ENCODE measurements at regions not wholly inside any gene's neighbourhood (a gene's known extent, or its start where the extent isn't known, plus 50 kb on each side); places are given as distances from the start of the nearest gene placed in this dataset.

DNA sequence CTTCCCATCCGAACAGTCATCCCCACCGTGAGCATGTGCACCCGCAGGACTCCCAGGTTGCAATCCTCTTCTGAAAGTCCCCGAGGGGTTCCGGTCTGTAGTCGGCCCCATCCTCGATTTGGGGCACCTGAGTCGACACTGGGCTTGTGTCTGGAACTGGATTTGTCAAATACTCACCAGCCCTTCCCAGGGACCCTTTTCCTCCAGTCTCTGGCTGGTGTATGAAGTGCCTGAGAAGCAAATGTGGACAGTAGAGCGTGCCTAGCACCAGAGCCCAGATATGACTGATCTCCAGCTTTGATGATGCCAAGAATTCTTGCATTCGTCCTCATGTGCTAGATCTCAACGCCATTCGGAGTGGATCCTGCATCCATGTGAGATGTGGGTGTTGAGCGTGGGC lies 132.5 kb upstream of the ADARB2 start:
- H3K36me3 ChIP-seq, result no peaks in the 10 kb centered on the region
- H3K4me1 ChIP-seq, result no peaks in the 10 kb centered on the region
- DNase-seq, result no peak
- H3K27me3 ChIP-seq, result no peaks in the 10 kb centered on the region
- H3K4me3 ChIP-seq, result no peak overlapping the region
- no peak overlapping the region for H3K27ac ChIP-seq
- H3K9me3 ChIP-seq, result no peaks in the 10 kb centered on the region
- TF ChIP-seq POLR2A (IDR thresholded peaks at IDR 0.05), result no peak
- TF ChIP-seq, protein P1, sequence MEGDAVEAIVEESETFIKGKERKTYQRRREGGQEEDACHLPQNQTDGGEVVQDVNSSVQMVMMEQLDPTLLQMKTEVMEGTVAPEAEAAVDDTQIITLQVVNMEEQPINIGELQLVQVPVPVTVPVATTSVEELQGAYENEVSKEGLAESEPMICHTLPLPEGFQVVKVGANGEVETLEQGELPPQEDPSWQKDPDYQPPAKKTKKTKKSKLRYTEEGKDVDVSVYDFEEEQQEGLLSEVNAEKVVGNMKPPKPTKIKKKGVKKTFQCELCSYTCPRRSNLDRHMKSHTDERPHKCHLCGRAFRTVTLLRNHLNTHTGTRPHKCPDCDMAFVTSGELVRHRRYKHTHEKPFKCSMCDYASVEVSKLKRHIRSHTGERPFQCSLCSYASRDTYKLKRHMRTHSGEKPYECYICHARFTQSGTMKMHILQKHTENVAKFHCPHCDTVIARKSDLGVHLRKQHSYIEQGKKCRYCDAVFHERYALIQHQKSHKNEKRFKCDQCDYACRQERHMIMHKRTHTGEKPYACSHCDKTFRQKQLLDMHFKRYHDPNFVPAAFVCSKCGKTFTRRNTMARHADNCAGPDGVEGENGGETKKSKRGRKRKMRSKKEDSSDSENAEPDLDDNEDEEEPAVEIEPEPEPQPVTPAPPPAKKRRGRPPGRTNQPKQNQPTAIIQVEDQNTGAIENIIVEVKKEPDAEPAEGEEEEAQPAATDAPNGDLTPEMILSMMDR (IDR thresholded peaks at IDR 0.05), result no peak

DNA sequence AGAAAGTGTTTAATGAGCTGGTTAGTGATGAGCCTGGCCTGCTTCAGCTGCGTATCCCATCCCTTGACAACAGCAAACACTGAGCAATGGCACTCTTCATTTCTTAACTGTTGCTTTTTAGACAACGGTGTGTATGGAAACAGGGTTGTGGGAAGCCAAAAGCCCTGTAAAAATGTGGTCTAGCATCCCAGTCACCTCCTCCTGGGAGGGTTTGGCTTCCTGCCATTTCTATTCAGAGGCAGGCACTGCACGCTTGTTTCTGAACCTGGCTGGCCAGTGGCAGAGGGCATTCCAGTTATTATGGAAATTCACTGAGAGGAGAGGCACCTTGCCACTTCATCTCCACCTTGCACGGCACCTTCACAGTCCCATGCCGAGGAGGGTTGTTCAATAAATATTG lies 123.0 kb upstream of the ADARB2 start:
- Histone ChIP-seq H3K9me3 (peaks cover 0 to 7% (median 0%) of the 10 kb centered on the region in 4 donors), H3K4me1 (no peaks in the 10 kb centered on the region), H3K27ac (no peak overlapping the region), H3K4me3 (no peak overlapping the region), H3K36me3 (no peaks in the 10 kb centered on the region), H3K27me3 (no peaks in the 10 kb centered on the region)
- DNase-seq, result no peak
- TF ChIP-seq POLR2A (IDR thresholded peaks at IDR 0.05), result no peak
- TF ChIP-seq, protein P1 (IDR thresholded peaks at IDR 0.05), result no peak

DNA sequence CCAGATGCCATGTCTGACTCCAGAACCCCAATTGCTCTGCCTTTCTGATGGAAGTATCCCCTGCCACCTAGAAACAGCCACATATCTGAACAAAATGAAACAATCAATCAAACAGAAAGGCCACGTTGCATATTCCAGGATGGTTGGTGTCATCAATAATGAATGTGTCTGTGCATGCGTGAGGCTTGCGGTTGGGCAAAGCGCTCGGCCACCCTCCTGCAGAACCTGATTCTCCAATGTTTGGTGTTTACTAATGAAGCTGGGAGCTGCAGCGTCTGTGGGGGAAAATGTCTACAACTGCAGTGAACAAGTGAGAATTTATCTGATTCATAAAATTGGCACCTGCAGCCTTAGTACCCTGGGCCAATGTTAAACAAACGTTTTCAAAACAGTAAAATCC lies 121.2 kb upstream of the ADARB2 start:
- Histone ChIP-seq H3K4me3 (no peak overlapping the region), H3K9me3 (no peaks in the 10 kb centered on the region), H3K36me3 (no peaks in the 10 kb centered on the region), H3K4me1 (no peaks in the 10 kb centered on the region), H3K27me3 (no peaks in the 10 kb centered on the region), H3K27ac (no peak overlapping the region)
- TF ChIP-seq, protein P1 (IDR thresholded peaks at IDR 0.05), result no peak
- TF ChIP-seq POLR2A (IDR thresholded peaks at IDR 0.05), result no peak
- DNase-seq, result no peak

DNA sequence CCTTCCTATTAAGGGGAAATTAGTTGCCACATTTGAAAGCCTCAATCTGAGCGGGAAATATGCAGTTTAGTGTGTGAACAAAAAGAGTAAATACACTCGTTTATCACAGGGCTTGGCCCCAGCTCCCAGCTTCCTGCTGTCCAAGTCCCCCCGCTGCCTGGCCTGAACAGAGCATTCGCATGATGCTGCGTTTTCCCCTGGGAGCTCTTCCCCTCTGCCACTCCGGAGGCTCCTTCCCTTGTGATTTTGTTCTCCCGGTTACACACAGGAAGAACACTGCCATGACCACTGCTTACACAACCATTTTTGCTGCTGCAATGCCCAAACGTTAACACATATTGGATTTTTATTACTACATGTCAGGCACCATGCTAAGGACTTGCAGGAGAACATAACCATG lies 120.7 kb upstream of the ADARB2 start:
- no peak for TF ChIP-seq POLR2A (IDR thresholded peaks at IDR 0.05)
- TF ChIP-seq, protein P1 (IDR thresholded peaks at IDR 0.05), result no peak
- H3K4me1 ChIP-seq, result no peaks in the 10 kb centered on the region
- H3K36me3 ChIP-seq, result no peaks in the 10 kb centered on the region
- H3K9me3 ChIP-seq, result no peaks in the 10 kb centered on the region
- H3K4me3 ChIP-seq, result no peak overlapping the region
- H3K27me3 ChIP-seq, result no peaks in the 10 kb centered on the region
- no peak overlapping the region for H3K27ac ChIP-seq
- no peak for DNase-seq

DNA sequence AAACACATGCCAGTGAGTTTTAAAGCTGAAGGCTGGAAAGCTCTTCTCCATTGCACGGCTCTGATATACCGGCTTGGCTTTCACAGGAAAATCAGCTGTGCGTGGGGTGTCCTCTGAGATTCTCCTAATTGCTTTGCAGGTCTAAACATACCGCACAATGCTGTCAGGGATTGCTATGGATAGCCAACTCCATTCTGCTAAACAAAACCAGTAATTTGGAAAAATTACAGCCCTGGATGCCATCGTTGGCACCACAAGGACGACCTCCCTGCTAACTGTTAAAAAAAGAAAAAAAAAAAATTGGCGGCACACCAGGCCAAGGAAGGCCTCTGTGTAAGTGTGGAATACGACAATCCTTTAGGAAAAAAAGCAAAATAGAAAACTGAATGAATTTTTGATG lies 118.6 kb upstream of the ADARB2 start:
- Histone ChIP-seq H3K9me3 (no peaks in the 10 kb centered on the region), H3K4me3 (no peak overlapping the region), H3K27ac (no peak overlapping the region), H3K4me1 (no peaks in the 10 kb centered on the region), H3K27me3 (no peaks in the 10 kb centered on the region), H3K36me3 (no peaks in the 10 kb centered on the region)
- TF ChIP-seq, protein P1 (IDR thresholded peaks at IDR 0.05), result no peak
- no peak for TF ChIP-seq POLR2A (IDR thresholded peaks at IDR 0.05)
- DNase-seq, result no peak

DNA sequence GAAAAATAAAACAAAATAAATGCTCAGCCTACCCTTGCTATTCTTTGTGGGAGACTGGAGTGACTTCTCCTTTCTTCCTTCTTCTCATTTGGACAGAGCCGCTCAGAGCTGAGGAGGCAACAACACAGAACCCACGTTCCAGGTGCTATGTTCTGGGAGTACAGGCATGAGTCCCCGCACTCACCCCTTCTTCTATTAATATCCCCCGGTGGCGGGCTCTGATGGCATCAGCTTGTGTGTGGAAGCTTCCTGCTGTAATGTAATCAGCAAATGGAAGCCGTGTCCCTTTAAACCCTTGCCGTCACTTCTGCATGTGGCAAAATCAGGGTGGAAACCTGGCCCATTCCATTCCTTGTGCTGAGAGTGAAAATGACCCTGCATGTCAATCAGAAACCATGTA lies 116.9 kb upstream of the ADARB2 start:
- DNase-seq, result no peak
- no peaks in the 10 kb centered on the region for H3K4me1 ChIP-seq
- no peak overlapping the region for H3K4me3 ChIP-seq
- H3K9me3 ChIP-seq, result no peaks in the 10 kb centered on the region
- H3K27me3 ChIP-seq, result no peaks in the 10 kb centered on the region
- TF ChIP-seq, protein P1 (IDR thresholded peaks at IDR 0.05), result no peak
- no peak overlapping the region for H3K27ac ChIP-seq
- H3K36me3 ChIP-seq, result no peaks in the 10 kb centered on the region
